ENCODE measurements at regions not wholly inside any gene's neighbourhood (a gene's known extent, or its start where the extent isn't known, plus 50 kb on each side); places are given as distances from the start of the nearest gene placed in this dataset.

GRCh38 chr6:113662093-113662665 lies 195.0 kb upstream of the MARCKS start:
- no peaks in the 10 kb centered on the region for H3K36me3 ChIP-seq (ENCODE audit: control insufficient read depth in 2 of 2, insufficient read depth in 2 of 2, low read length in 2 of 2)
- H3K9ac ChIP-seq (ENCODE audit: low read length in 2 of 2), result no peak overlapping the region
- no peaks in the 10 kb centered on the region for H3K27me3 ChIP-seq (ENCODE audit: control insufficient read depth in 1 of 2, insufficient read depth in 2 of 2, low read length in 2 of 2)
- no peaks in the 10 kb centered on the region for H3K4me1 ChIP-seq (ENCODE audit: control insufficient read depth, insufficient read depth, low read length)
- H3K27ac ChIP-seq (ENCODE audit: low read length), result no peak overlapping the region
- no peaks in the 10 kb centered on the region for H3K9me3 ChIP-seq (ENCODE audit: control insufficient read depth in 2 of 2, low read length in 2 of 2)
- H3K4me3 ChIP-seq (ENCODE audit: low read length in 2 of 2), result no peak overlapping the region

GRCh38 chr6:113662688-113663333 lies 194.3 kb upstream of the MARCKS start:
- H3K27me3 ChIP-seq (ENCODE audit: control insufficient read depth in 1 of 2, insufficient read depth in 2 of 2, low read length in 2 of 2), result no peaks in the 10 kb centered on the region
- H3K9me3 ChIP-seq (ENCODE audit: control insufficient read depth in 2 of 2, low read length in 2 of 2), result no peaks in the 10 kb centered on the region
- no peaks in the 10 kb centered on the region for H3K4me1 ChIP-seq (ENCODE audit: control insufficient read depth, insufficient read depth, low read length)
- H3K27ac ChIP-seq (ENCODE audit: low read length), result no peak overlapping the region
- no peak overlapping the region for H3K9ac ChIP-seq (ENCODE audit: low read length in 2 of 2)
- no peaks in the 10 kb centered on the region for H3K36me3 ChIP-seq (ENCODE audit: control insufficient read depth in 2 of 2, insufficient read depth in 2 of 2, low read length in 2 of 2)
- no peak overlapping the region for H3K4me3 ChIP-seq (ENCODE audit: low read length in 2 of 2)

- no peaks in the 10 kb centered on the region for H3K27me3 ChIP-seq (ENCODE audit: control insufficient read depth in 1 of 2, insufficient read depth in 2 of 2, low read length in 2 of 2)
- H3K4me1 ChIP-seq (ENCODE audit: control insufficient read depth, insufficient read depth, low read length), result no peaks in the 10 kb centered on the region
- H3K9ac ChIP-seq (ENCODE audit: low read length in 2 of 2), result no peak overlapping the region
- no peaks in the 10 kb centered on the region for H3K36me3 ChIP-seq (ENCODE audit: control insufficient read depth in 2 of 2, insufficient read depth in 2 of 2, low read length in 2 of 2)
- no peak overlapping the region for H3K27ac ChIP-seq (ENCODE audit: low read length)
- no peaks in the 10 kb centered on the region for H3K9me3 ChIP-seq (ENCODE audit: control insufficient read depth in 2 of 2, low read length in 2 of 2)
- no peak overlapping the region for H3K4me3 ChIP-seq (ENCODE audit: low read length in 2 of 2)
Observed at GRCh38 chr6:113664909-113665308, 192.2 kb upstream of the MARCKS start.

GRCh38 chr6:113668641-113669408 lies 188.3 kb upstream of the MARCKS start:
- no peak overlapping the region for H3K4me3 ChIP-seq (ENCODE audit: low read length in 2 of 2)
- peaks cover 15% of the 10 kb centered on the region for H3K4me1 ChIP-seq (ENCODE audit: control insufficient read depth, insufficient read depth, low read length)
- no peak overlapping the region for H3K27ac ChIP-seq (ENCODE audit: low read length)
- H3K9me3 ChIP-seq (ENCODE audit: control insufficient read depth in 2 of 2, low read length in 2 of 2), result no peaks in the 10 kb centered on the region
- H3K36me3 ChIP-seq (ENCODE audit: control insufficient read depth in 2 of 2, insufficient read depth in 2 of 2, low read length in 2 of 2), result no peaks in the 10 kb centered on the region
- H3K9ac ChIP-seq (ENCODE audit: low read length in 2 of 2), result no peak overlapping the region
- H3K27me3 ChIP-seq (ENCODE audit: control insufficient read depth in 1 of 2, insufficient read depth in 2 of 2, low read length in 2 of 2), result no peaks in the 10 kb centered on the region

DNA sequence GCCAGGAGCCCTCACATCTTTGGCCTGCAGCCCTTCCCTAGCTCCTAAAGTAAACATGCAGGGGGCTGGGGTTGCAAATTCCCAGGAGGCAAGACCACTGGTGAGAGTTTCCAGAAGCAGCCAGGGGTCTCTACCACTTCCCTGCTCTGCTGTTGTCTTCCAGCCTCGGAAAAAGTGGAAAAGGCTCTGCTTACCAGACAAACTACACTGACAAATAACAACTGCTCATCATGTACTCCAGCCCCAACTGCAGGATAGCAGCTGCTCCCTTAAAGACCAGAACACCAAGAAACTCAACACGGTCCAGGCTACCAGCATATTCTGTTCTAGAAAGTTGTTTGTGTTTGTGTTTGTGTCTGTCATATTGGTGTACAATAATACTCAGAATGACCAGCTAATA lies 187.5 kb upstream of the MARCKS start:
- H3K4me3 ChIP-seq (ENCODE audit: low read length in 2 of 2), result no peak overlapping the region
- no peaks in the 10 kb centered on the region for H3K9me3 ChIP-seq (ENCODE audit: control insufficient read depth in 2 of 2, low read length in 2 of 2)
- H3K27me3 ChIP-seq (ENCODE audit: control insufficient read depth in 1 of 2, insufficient read depth in 2 of 2, low read length in 2 of 2), result no peaks in the 10 kb centered on the region
- peaks cover 15% of the 10 kb centered on the region for H3K4me1 ChIP-seq (ENCODE audit: control insufficient read depth, insufficient read depth, low read length)
- no peaks in the 10 kb centered on the region for H3K36me3 ChIP-seq (ENCODE audit: control insufficient read depth in 2 of 2, insufficient read depth in 2 of 2, low read length in 2 of 2)
- no peak overlapping the region for H3K9ac ChIP-seq (ENCODE audit: low read length in 2 of 2)
- no peak overlapping the region for H3K27ac ChIP-seq (ENCODE audit: low read length)

- Histone ChIP-seq H3K4me3 (ENCODE audit: low read length in 2 of 2) (no peak overlapping the region), H3K9ac (ENCODE audit: low read length in 2 of 2) (no peak overlapping the region), H3K4me1 (ENCODE audit: control insufficient read depth, insufficient read depth, low read length) (peaks cover 15% of the 10 kb centered on the region), H3K27me3 (ENCODE audit: control insufficient read depth in 1 of 2, insufficient read depth in 2 of 2, low read length in 2 of 2) (no peaks in the 10 kb centered on the region), H3K36me3 (ENCODE audit: control insufficient read depth in 2 of 2, insufficient read depth in 2 of 2, low read length in 2 of 2) (no peaks in the 10 kb centered on the region), H3K27ac (ENCODE audit: low read length) (no peak overlapping the region), H3K9me3 (ENCODE audit: control insufficient read depth in 2 of 2, low read length in 2 of 2) (no peaks in the 10 kb centered on the region)
Observed at GRCh38 chr6:113671421-113671820, 185.7 kb upstream of the MARCKS start.

DNA sequence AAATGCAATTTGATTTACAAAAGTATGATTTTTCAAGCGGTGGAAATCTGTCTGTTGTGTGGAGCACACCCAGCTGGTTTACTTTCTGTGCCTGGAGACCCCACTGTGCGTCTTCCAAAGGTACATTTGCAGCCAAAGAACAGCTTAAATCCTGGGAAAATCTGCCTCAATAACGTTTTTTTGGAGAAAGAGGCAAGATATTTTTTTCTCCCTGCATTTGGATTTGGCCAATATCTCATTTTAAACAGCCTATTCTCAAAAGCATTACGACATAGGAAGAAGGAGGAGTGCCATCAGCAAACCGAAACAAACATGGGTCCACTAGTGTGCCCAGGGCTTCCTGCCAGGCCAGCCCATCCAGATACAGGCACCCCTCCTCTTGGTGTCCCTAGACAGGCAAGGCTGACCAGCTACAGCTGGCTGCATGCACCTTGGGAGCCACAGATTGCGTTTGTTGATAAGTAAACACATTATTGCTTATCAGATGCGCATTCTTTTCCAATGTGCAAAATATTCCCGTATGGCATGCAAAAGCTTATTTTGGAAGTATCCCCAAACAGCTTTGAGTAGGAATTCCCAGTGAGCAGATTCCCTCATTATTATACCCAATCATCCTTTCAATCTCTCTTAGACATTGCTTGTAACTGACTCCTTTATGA lies 184.5 kb upstream of the MARCKS start:
- Histone ChIP-seq H3K9me3 (ENCODE audit: control insufficient read depth in 2 of 2, low read length in 2 of 2) (no peaks in the 10 kb centered on the region), H3K4me3 (ENCODE audit: low read length in 2 of 2) (peak overlapping the region; percentile 1 to 64), H3K36me3 (ENCODE audit: control insufficient read depth in 2 of 2, insufficient read depth in 2 of 2, low read length in 2 of 2) (no peaks in the 10 kb centered on the region), H3K9ac (ENCODE audit: low read length in 2 of 2) (peak overlapping the region in 1 of 2 donors; percentile 36), H3K4me1 (ENCODE audit: control insufficient read depth, insufficient read depth, low read length) (peaks cover 15% of the 10 kb centered on the region), H3K27ac (ENCODE audit: low read length) (peak overlapping the region; percentile 24), H3K27me3 (ENCODE audit: control insufficient read depth in 1 of 2, insufficient read depth in 2 of 2, low read length in 2 of 2) (no peaks in the 10 kb centered on the region)

DNA sequence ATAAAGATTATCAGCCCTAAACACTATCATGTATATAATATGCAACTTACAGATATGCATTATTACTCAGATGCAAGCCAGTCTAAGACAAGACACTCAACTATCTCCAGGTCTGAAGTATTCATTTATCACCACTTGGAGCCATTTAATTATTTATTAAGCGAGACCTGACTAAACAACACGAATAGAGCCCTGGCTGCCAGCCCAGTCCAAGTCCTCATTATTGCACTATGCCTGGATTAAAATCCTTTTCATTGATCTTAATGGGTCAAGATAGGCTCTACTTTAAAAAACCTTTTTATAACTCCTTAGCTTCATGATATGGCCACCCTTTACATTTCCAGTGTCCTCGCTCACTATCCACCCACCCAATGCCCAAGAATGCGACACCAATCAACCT lies 183.1 kb upstream of the MARCKS start:
- Histone ChIP-seq H3K36me3 (ENCODE audit: control insufficient read depth in 2 of 2, insufficient read depth in 2 of 2, low read length in 2 of 2) (no peaks in the 10 kb centered on the region), H3K9ac (ENCODE audit: low read length in 2 of 2) (no peak overlapping the region), H3K27ac (ENCODE audit: low read length) (no peak overlapping the region), H3K9me3 (ENCODE audit: control insufficient read depth in 2 of 2, low read length in 2 of 2) (no peaks in the 10 kb centered on the region), H3K4me3 (ENCODE audit: low read length in 2 of 2) (no peak overlapping the region), H3K27me3 (ENCODE audit: control insufficient read depth in 1 of 2, insufficient read depth in 2 of 2, low read length in 2 of 2) (no peaks in the 10 kb centered on the region), H3K4me1 (ENCODE audit: control insufficient read depth, insufficient read depth, low read length) (peaks cover 15% of the 10 kb centered on the region)

DNA sequence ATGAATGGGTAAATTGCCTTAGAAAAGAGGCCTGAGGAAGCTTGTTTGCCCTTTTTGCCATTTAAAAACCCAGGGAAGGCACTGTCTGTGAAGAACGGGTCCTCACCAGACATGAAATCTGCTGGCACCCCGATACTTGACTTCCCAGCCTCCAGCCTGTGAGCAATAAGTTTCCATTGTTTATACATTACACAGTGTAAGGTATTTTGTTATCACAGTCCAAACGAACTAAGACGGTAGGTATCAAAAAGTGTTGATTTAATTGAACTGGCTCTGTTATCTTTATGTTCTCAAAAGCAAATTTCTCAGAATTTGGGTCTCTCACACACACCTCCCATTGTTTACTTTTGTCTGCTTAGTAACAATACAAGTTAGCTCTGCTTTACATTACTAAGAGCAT lies 181.1 kb upstream of the MARCKS start:
- Histone ChIP-seq H3K36me3 (ENCODE audit: control insufficient read depth in 2 of 2, insufficient read depth in 2 of 2, low read length in 2 of 2) (no peaks in the 10 kb centered on the region), H3K9me3 (ENCODE audit: control insufficient read depth in 2 of 2, low read length in 2 of 2) (no peaks in the 10 kb centered on the region), H3K9ac (ENCODE audit: low read length in 2 of 2) (no peak overlapping the region), H3K27ac (ENCODE audit: low read length) (no peak overlapping the region), H3K4me1 (ENCODE audit: control insufficient read depth, insufficient read depth, low read length) (peaks cover 15% of the 10 kb centered on the region), H3K27me3 (ENCODE audit: control insufficient read depth in 1 of 2, insufficient read depth in 2 of 2, low read length in 2 of 2) (no peaks in the 10 kb centered on the region), H3K4me3 (ENCODE audit: low read length in 2 of 2) (no peak overlapping the region)

DNA sequence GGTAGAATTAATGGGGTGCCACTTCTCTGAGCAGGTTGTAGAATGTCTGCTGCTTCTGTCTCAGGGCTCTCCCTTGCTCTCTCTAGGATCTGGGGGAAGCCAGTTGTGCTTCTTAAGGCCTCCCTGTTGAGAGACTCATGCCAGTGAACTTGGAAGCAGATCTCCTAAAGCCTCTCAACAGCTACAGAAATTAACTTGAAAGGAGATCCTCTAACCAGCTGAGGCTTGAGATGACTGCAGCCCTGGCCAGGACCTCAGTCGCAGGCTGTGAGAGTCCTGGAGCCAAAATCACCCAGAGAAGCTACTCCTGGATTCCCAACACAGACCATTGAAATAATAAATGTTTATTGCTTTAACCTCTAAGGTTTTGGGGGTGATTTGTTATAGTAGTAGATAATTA lies 180.2 kb upstream of the MARCKS start:
- Histone ChIP-seq H3K36me3 (ENCODE audit: control insufficient read depth in 2 of 2, insufficient read depth in 2 of 2, low read length in 2 of 2) (no peaks in the 10 kb centered on the region), H3K4me3 (ENCODE audit: low read length in 2 of 2) (no peak overlapping the region), H3K4me1 (ENCODE audit: control insufficient read depth, insufficient read depth, low read length) (peaks cover 10% of the 10 kb centered on the region), H3K27ac (ENCODE audit: low read length) (no peak overlapping the region), H3K27me3 (ENCODE audit: control insufficient read depth in 1 of 2, insufficient read depth in 2 of 2, low read length in 2 of 2) (no peaks in the 10 kb centered on the region), H3K9me3 (ENCODE audit: control insufficient read depth in 2 of 2, low read length in 2 of 2) (no peaks in the 10 kb centered on the region), H3K9ac (ENCODE audit: low read length in 2 of 2) (no peak overlapping the region)
